ENCODE measurements at regions not wholly inside any gene's neighbourhood (a gene's known extent, or its start where the extent isn't known, plus 50 kb on each side); places are given as distances from the start of the nearest gene placed in this dataset.

GRCh38 chr11:44361813-44362212 lies 51.9 kb upstream of the ALX4 start:
- TF ChIP-seq CTCF (IDR thresholded peaks at IDR 0.05) (no peak), POLR2AphosphoS5 (IDR thresholded peaks at IDR 0.05; ENCODE audit: low read depth, low read length) (no peak), REST (IDR thresholded peaks at IDR 0.05; ENCODE audit: insufficient read depth in 1 of 2, low read depth in 2 of 2, low read length in 1 of 2) (no peak)

Measured in Panc1 (cell line).